ENCODE measurements at regions not wholly inside any gene's neighbourhood (a gene's known extent, or its start where the extent isn't known, plus 50 kb on each side); places are given as distances from the start of the nearest gene placed in this dataset.

GRCh38 chr5:38105231-38105570 lies 153.2 kb upstream of the EGFLAM start:
- no peaks in the 10 kb centered on the region for H4K20me1 ChIP-seq (ENCODE audit: insufficient read depth, low read length)
- no peak for DNase-seq
- H3K79me2 ChIP-seq (ENCODE audit: insufficient read depth, low read length), result no peaks in the 10 kb centered on the region
- intact Hi-C loops (cut with micrococcal nuclease), result no loop called here
- H3K4me3 Mint-ChIP-seq, result no peak overlapping the region
- WGBS (ENCODE audit: insufficient coverage), result no CpG with 5 or more reads among the region's 3 CpGs
- no peak overlapping the region for H3K4me2 ChIP-seq (replicated peaks; ENCODE audit: extremely low read depth, low read length, poor library complexity, severe bottlenecking)
- no peak for TF ChIP-seq CTCF (IDR thresholded peaks at IDR 0.05)
- no peaks in the 10 kb centered on the region for H3K4me1 ChIP-seq (ENCODE audit: control insufficient read depth in 1 of 2, insufficient read depth in 2 of 2, low read length in 2 of 2)
- peaks cover 0 to 3% (median 2%) of the 10 kb centered on the region in 3 donors for H3K27me3 Mint-ChIP-seq (ENCODE audit: low read depth in 3 of 3)
- no peaks in the 10 kb centered on the region for H3K36me3 Mint-ChIP-seq
- no peak overlapping the region for H3K9ac ChIP-seq (ENCODE audit: insufficient read depth, low read length, poor library complexity, severe bottlenecking)
- H3K4me1 Mint-ChIP-seq, result no peaks in the 10 kb centered on the region
- no peaks in the 10 kb centered on the region for H3K27me3 ChIP-seq (ENCODE audit: control insufficient read depth in 2 of 2, insufficient read depth in 2 of 2, low read length in 2 of 2)
- H3K9me3 ChIP-seq (replicated peaks in 1 of 2; ENCODE audit: control insufficient read depth in 1 of 2, insufficient read depth in 1 of 2, low read length in 2 of 2), result no peaks in the 10 kb centered on the region
- peaks cover 0 to 4% (median 0%) of the 10 kb centered on the region in 7 donors for H3K9me3 Mint-ChIP-seq
- H3K36me3 ChIP-seq (replicated peaks in 1 of 2; ENCODE audit: control insufficient read depth in 1 of 2, insufficient read depth in 2 of 2, low read length in 2 of 2), result no peaks in the 10 kb centered on the region
- H3K27ac Mint-ChIP-seq, result no peak overlapping the region
- no peak overlapping the region for H3K4me3 ChIP-seq (replicated peaks in 1 of 3; ENCODE audit: low read depth in 2 of 3, low read length in 3 of 3)
- H3K27ac ChIP-seq (ENCODE audit: low read depth in 1 of 2, low read length in 2 of 2), result no peak overlapping the region
- no peak overlapping the region for H2AFZ ChIP-seq (ENCODE audit: insufficient read depth, low read depth, low read length, poor library complexity, severe bottlenecking)

DNA sequence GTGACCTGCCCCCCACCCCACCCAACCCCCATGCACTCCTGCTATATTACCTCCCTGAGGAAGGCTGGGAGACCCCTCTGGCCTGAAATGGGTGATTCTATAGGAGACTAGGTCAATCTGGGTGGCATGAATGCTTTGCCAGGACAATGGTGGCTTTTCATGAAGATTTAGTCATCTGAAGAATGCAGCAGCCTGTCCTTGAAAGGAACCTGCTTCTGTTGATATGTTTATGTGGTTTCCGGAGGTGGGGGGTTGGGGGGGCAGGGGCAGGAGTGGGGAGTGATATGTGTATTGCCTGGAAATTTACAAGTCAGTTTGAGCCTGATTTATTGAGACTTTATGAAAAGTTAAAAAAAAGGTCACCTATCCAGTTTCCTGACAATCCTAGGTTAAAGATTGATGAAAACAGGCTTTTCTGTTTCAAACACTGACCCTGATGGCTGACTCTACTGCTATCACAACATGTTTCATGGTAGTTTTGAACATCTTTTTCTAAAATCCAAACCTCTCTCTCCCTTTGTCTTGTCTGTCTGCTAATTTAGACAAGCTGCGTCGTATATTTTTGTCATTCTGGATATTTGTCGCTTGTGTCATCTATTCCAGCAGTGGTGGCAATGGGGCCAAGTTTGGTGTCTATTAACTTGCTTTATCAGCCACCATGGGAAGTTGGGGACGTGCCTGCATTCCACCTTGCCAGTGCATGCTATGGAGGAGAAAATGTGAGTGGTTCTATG lies 153.7 kb upstream of the EGFLAM start:
- no peaks in the 10 kb centered on the region for H3K27me3 ChIP-seq (ENCODE audit: control insufficient read depth in 2 of 2, insufficient read depth in 2 of 2, low read length in 2 of 2)
- Mint-ChIP-seq H3K36me3 (no peaks in the 10 kb centered on the region), H3K9me3 (peaks cover 0 to 4% (median 0%) of the 10 kb centered on the region in 7 donors), H3K27me3 (ENCODE audit: low read depth in 3 of 3) (peaks cover 0 to 3% (median 2%) of the 10 kb centered on the region in 3 donors), H3K4me3 (no peak overlapping the region), H3K4me1 (no peaks in the 10 kb centered on the region), H3K27ac (no peak overlapping the region)
- no peak overlapping the region for H2AFZ ChIP-seq (ENCODE audit: insufficient read depth, low read depth, low read length, poor library complexity, severe bottlenecking)
- WGBS (ENCODE audit: insufficient coverage), result 50% methylated on average over 1 of the region's 5 CpGs
- H3K4me3 ChIP-seq (replicated peaks in 1 of 3; ENCODE audit: low read depth in 2 of 3, low read length in 3 of 3), result no peak overlapping the region
- no peaks in the 10 kb centered on the region for H3K36me3 ChIP-seq (replicated peaks in 1 of 2; ENCODE audit: control insufficient read depth in 1 of 2, insufficient read depth in 2 of 2, low read length in 2 of 2)
- no peaks in the 10 kb centered on the region for H3K9me3 ChIP-seq (replicated peaks in 1 of 2; ENCODE audit: control insufficient read depth in 1 of 2, insufficient read depth in 1 of 2, low read length in 2 of 2)
- H3K4me2 ChIP-seq (replicated peaks; ENCODE audit: extremely low read depth, low read length, poor library complexity, severe bottlenecking), result no peak overlapping the region
- no peak for DNase-seq
- no peak overlapping the region for H3K27ac ChIP-seq (ENCODE audit: low read depth in 1 of 2, low read length in 2 of 2)
- intact Hi-C loops (cut with micrococcal nuclease), result no loop called here
- no peaks in the 10 kb centered on the region for H3K79me2 ChIP-seq (ENCODE audit: insufficient read depth, low read length)
- no peak overlapping the region for H3K9ac ChIP-seq (ENCODE audit: insufficient read depth, low read length, poor library complexity, severe bottlenecking)
- no peak for TF ChIP-seq CTCF (IDR thresholded peaks at IDR 0.05)
- no peaks in the 10 kb centered on the region for H3K4me1 ChIP-seq (ENCODE audit: control insufficient read depth in 1 of 2, insufficient read depth in 2 of 2, low read length in 2 of 2)
- H4K20me1 ChIP-seq (ENCODE audit: insufficient read depth, low read length), result no peaks in the 10 kb centered on the region

Data from CD14-positive monocyte (primary cell).